GM23338 (cell line): ENCODE measurements at regions not wholly inside any gene's neighbourhood (a gene's known extent, or its start where the extent isn't known, plus 50 kb on each side); places are given as distances from the start of the nearest gene placed in this dataset.

Source experiments
- ATAC-seq: fragments of 200-7000 bp; cut with Tn5 transposase; 3 replicates; pipeline ENCODE4 v1.9.1; 2020
- DNase-seq: peaks from one replicate; pipeline ENCODE4 v3.0.0-alpha.2; 2015; ENCODE audit warnings: low spot score
- H2AFZ ChIP-seq: fragments of 200-600 bp; sonication (generic); 2 replicates; pipeline ENCODE4 v1.8.0; 2016; ENCODE audit warnings: antibody characterized with exemption, mild to moderate bottlenecking, moderate library complexity
- H3F3A ChIP-seq: fragments of 200-600 bp; sonication (generic); replicated peaks from 2 replicates; pipeline ENCODE4 v1.8.0; 2017; ENCODE audit warnings: antibody characterized with exemption, mixed run types, low read depth
- H3K27ac ChIP-seq: fragments of 200-600 bp; sonication (generic); 2 replicates; pipeline ENCODE4 v1.6.1; 2016; ENCODE audit warnings: low read depth
- H3K27me3 ChIP-seq: fragments of 200-600 bp; sonication (generic); 2 replicates; pipeline ENCODE4 v1.8.0; 2016; ENCODE audit warnings: mild to moderate bottlenecking, mixed run types, moderate library complexity; ENCODE audit not compliant: insufficient read depth
- H3K36me3 ChIP-seq: fragments of 200-600 bp; sonication (generic); 2 replicates; pipeline ENCODE4 v1.8.0; 2016; ENCODE audit warnings: mild to moderate bottlenecking; ENCODE audit not compliant: insufficient read depth
- H3K4me1 ChIP-seq: fragments of 200-600 bp; sonication (generic); 2 replicates; pipeline ENCODE4 v1.8.0; 2016; ENCODE audit warnings: mild to moderate bottlenecking, moderate library complexity; ENCODE audit not compliant: insufficient read depth
- H3K4me2 ChIP-seq: fragments of 200-600 bp; sonication (generic); 2 replicates; pipeline ENCODE4 v1.7.1; 2017; ENCODE audit warnings: mixed run types
- H3K4me3 ChIP-seq: fragments of 200-600 bp; sonication (generic); 2 replicates; pipeline ENCODE4 v1.6.1; 2016; ENCODE audit warnings: mixed run types
- H3K79me2 ChIP-seq: fragments of 200-600 bp; sonication (generic); replicated peaks from 2 replicates; pipeline ENCODE4 v1.8.0; 2017; ENCODE audit warnings: mild to moderate bottlenecking; ENCODE audit not compliant: insufficient read depth
- H3K9me2 ChIP-seq: fragments of 200-600 bp; sonication (generic); 2 replicates; pipeline ENCODE4 v1.8.0; 2017; ENCODE audit not compliant: insufficient read depth
- H4K20me1 ChIP-seq: fragments of 200-600 bp; sonication (generic); replicated peaks from 2 replicates; pipeline ENCODE4 v1.8.0; 2017; ENCODE audit warnings: mild to moderate bottlenecking; ENCODE audit not compliant: insufficient read depth
- H3K27ac Mint-ChIP-seq: 2 replicates; pipeline ENCODE4 v1.8.0; 2020; ENCODE audit warnings: inconsistent platforms, mild to moderate bottlenecking, moderate library complexity, mixed read lengths
- H3K27me3 Mint-ChIP-seq: 3 replicates; pipeline ENCODE4 v1.8.0; 2022; ENCODE audit warnings: low read depth, mild to moderate bottlenecking, moderate library complexity, mixed read lengths, inconsistent platforms; ENCODE audit not compliant: insufficient read depth, poor library complexity
- H3K36me3 Mint-ChIP-seq: 3 replicates; pipeline ENCODE4 v1.8.0; 2021; ENCODE audit warnings: low read depth, mild to moderate bottlenecking, inconsistent platforms, moderate library complexity, mixed read lengths
- H3K4me1 Mint-ChIP-seq: 3 replicates; pipeline ENCODE4 v1.8.0; 2020; ENCODE audit warnings: mild to moderate bottlenecking, inconsistent platforms, mixed read lengths
- H3K4me3 Mint-ChIP-seq: 3 replicates; pipeline ENCODE4 v1.8.0; 2021; ENCODE audit warnings: moderate library complexity, mild to moderate bottlenecking, inconsistent platforms, mixed read lengths
- H3K9me3 Mint-ChIP-seq: 3 replicates; pipeline ENCODE4 v1.8.0; 2020; ENCODE audit warnings: moderate library complexity, mild to moderate bottlenecking, inconsistent platforms, mixed read lengths
- CREB1 ChIP-seq: fragments of 250-450 bp; sonication (Bioruptor Pico); IDR thresholded peaks from 2 replicates; pipeline ENCODE4 v1.5.0; 2020; ENCODE audit warnings: low read depth, mild to moderate bottlenecking, moderate library complexity
- CTCF ChIP-seq, 2 experiments: fragments of 200-600 bp in 1 of 2; sonication (generic) in 1 of 2; conservative IDR thresholded peaks; 2 replicates each; pipeline versions ENCODE4 v1.5.1 to v1.6.1; 2016 to 2017; ENCODE audit warnings: antibody characterized with exemption in 2 of 2, low read depth in 2 of 2, mild to moderate bottlenecking in 2 of 2, moderate library complexity in 1 of 2
- ETS1 ChIP-seq: IDR thresholded peaks from 2 replicates; pipeline ENCODE4 v1.6.1; 2016; ENCODE audit warnings: antibody characterized with exemption
- EZH2 ChIP-seq: fragments of 200-600 bp; sonication (generic); IDR thresholded peaks from one replicate; pipeline ENCODE4 v1.8.0; 2017; ENCODE audit warnings: antibody characterized with exemption, mild to moderate bottlenecking, low read depth; ENCODE audit not compliant: unreplicated experiment
- JUNB ChIP-seq: IDR thresholded peaks from one replicate; pipeline ENCODE4 v1.6.1; 2016; ENCODE audit warnings: antibody characterized with exemption; ENCODE audit not compliant: unreplicated experiment
- NANOG ChIP-seq: IDR thresholded peaks from 2 replicates; pipeline ENCODE4 v1.6.1; 2016; ENCODE audit warnings: antibody characterized with exemption, borderline replicate concordance
- POLR2AphosphoS5 ChIP-seq: IDR thresholded peaks from 2 replicates; pipeline ENCODE4 v1.6.1; 2016; ENCODE audit warnings: antibody characterized with exemption, low read depth
- REST ChIP-seq: IDR thresholded peaks from one replicate; pipeline ENCODE4 v1.6.1; 2018; ENCODE audit warnings: antibody characterized with exemption; ENCODE audit not compliant: unreplicated experiment
- STAT1 ChIP-seq: IDR thresholded peaks from one replicate; pipeline ENCODE4 v1.6.1; 2016; ENCODE audit warnings: antibody characterized with exemption; ENCODE audit not compliant: unreplicated experiment
- ZNF331 ChIP-seq: fragments of 250-450 bp; sonication (Bioruptor Pico); IDR thresholded peaks from 2 replicates; pipeline ENCODE4 v1.5.0; 2020; ENCODE audit warnings: low read depth, mild to moderate bottlenecking, moderate library complexity
- ZNF462 ChIP-seq: fragments of 250-450 bp; sonication (Bioruptor Pico); IDR thresholded peaks from 2 replicates; pipeline ENCODE4 v1.5.0; 2020; ENCODE audit warnings: mild to moderate bottlenecking, moderate library complexity

- Mint-ChIP-seq H3K27me3 (no peaks in the 10 kb centered on the region), H3K27ac (no peak overlapping the region), H3K4me1 (peaks cover 14% of the 10 kb centered on the region; the same call in 2 of the 3 replicates), H3K36me3 (no peaks in the 10 kb centered on the region; the same call in 2 of the 3 replicates), H3K4me3 (no peak overlapping the region), H3K9me3 (peaks cover 6% of the 10 kb centered on the region; the same call in 2 of the 3 replicates)
- DNase-seq (no peak), ATAC-seq (no peak)
- TF ChIP-seq STAT1 = no peak
- no peak for TF ChIP-seq POLR2AphosphoS5
- TF ChIP-seq JUNB = no peak
- TF ChIP-seq ZNF462 (CRISPR knock-in tag) = no peak
- no peak for TF ChIP-seq NANOG
- TF ChIP-seq EZH2 = no peak
- TF ChIP-seq ZNF331 (CRISPR knock-in tag) = no peak
- TF ChIP-seq ETS1 = no peak
- no peak for TF ChIP-seq CTCF (conservative IDR thresholded peaks at IDR 0.05; ENCODE audit: low read depth in 2 of 2)
- TF ChIP-seq CREB1 = no peak
- TF ChIP-seq REST = no peak
- Histone ChIP-seq H2AFZ (no peak overlapping the region), H3K27me3 (no peaks in the 10 kb centered on the region), H3K9me2 (no peaks in the 10 kb centered on the region), H3K27ac (no peak overlapping the region), H3K36me3 (no peaks in the 10 kb centered on the region; the same call in 1 of the 2 replicates), H4K20me1 (no peaks in the 10 kb centered on the region), H3K4me1 (0 out of 2 replicates have a peak, but pooled peaks cover 8% of the 10 kb centered on the region), H3F3A (no peaks in the 10 kb centered on the region), H3K4me2 (no peak overlapping the region), H3K79me2 (no peaks in the 10 kb centered on the region), H3K4me3 (no peak overlapping the region)
Observed at GRCh38 chr5:57817001-57817453, 334.4 kb upstream of the ACTBL2 start.
